CD4-positive, alpha-beta memory T cell (primary cell): ENCODE measurements at regions not wholly inside any gene's neighbourhood (a gene's known extent, or its start where the extent isn't known, plus 50 kb on each side); places are given as distances from the start of the nearest gene placed in this dataset.

ENCODE experiments used
- CTCF ChIA-PET: fragments of 350-600 bp; sonication (Branson Sonifier 250); formaldehyde crosslinking; loops from one replicate; lab custom pipeline; 2021; ENCODE audit warnings: inconsistent platforms; ENCODE audit not compliant: partially characterized antibody; lab: Charles Lee
- POLR2A ChIA-PET: fragments of 350-600 bp; sonication (Branson Sonifier 250); formaldehyde crosslinking; loops from one replicate; lab custom pipeline; 2021; ENCODE audit not compliant: partially characterized antibody; lab: Charles Lee
- DNase-seq, 5 donors: peaks; one replicate each; pipeline versions ENCODE4 v3.0.0 to v3.0.0-alpha.2; 2020 to 2022; ENCODE audit warnings: mixed read lengths in 1 of 5
- H3K27ac ChIP-seq: one replicate; pipeline ENCODE4 v1.7.0; 2013; ENCODE audit warnings: low read depth, low read length
- H3K27me3 ChIP-seq: 2 replicates; pipeline ENCODE4 v1.7.0; 2013; ENCODE audit warnings: mild to moderate bottlenecking, low read length, moderate library complexity; ENCODE audit not compliant: insufficient read depth
- H3K36me3 ChIP-seq: 2 replicates; pipeline ENCODE4 v1.7.0; 2013; ENCODE audit warnings: mild to moderate bottlenecking, low read length, moderate library complexity; ENCODE audit not compliant: insufficient read depth
- H3K4me1 ChIP-seq: 2 replicates; pipeline ENCODE4 v1.7.0; 2013; ENCODE audit warnings: mild to moderate bottlenecking, low read length, moderate library complexity; ENCODE audit not compliant: insufficient read depth
- H3K4me3 ChIP-seq, 2 donors: one replicate each; pipeline ENCODE4 v1.7.0; 2013; ENCODE audit warnings: low read length in 2 of 2, mild to moderate bottlenecking in 1 of 2
- H3K9me3 ChIP-seq, 2 donors: one replicate each; pipeline ENCODE4 v1.7.0; 2013; ENCODE audit warnings: low read length in 2 of 2, control low read depth in 1 of 2; ENCODE audit not compliant: control insufficient read depth in 1 of 2
- H3K27ac Mint-ChIP-seq, 7 donors: one replicate each; pipeline ENCODE4 v1.8.0; 2020 to 2021; ENCODE audit warnings: mixed read lengths in 7 of 7, mild to moderate bottlenecking in 6 of 7, inconsistent platforms in 3 of 7, moderate library complexity in 3 of 7
- H3K27me3 Mint-ChIP-seq, 2 donors: one replicate each; pipeline ENCODE4 v1.8.0; 2020 to 2021; ENCODE audit warnings: mixed read lengths in 2 of 2
- H3K36me3 Mint-ChIP-seq, 2 donors: one replicate each; pipeline ENCODE4 v1.8.0; 2020 to 2021; ENCODE audit warnings: mixed read lengths in 2 of 2, inconsistent platforms in 1 of 2, mild to moderate bottlenecking in 1 of 2
- H3K4me1 Mint-ChIP-seq, 4 donors: one replicate each; pipeline ENCODE4 v1.8.0; 2020 to 2021; ENCODE audit warnings: mixed read lengths in 4 of 4, mild to moderate bottlenecking in 1 of 4
- H3K4me3 Mint-ChIP-seq, 8 donors: one replicate each; pipeline ENCODE4 v1.8.0; 2020 to 2021; ENCODE audit warnings: mixed read lengths in 8 of 8, mild to moderate bottlenecking in 7 of 8, moderate library complexity in 6 of 8, inconsistent platforms in 3 of 8
- H3K9me3 Mint-ChIP-seq, 8 donors: one replicate each; pipeline ENCODE4 v1.8.0; 2020 to 2021; ENCODE audit warnings: mixed read lengths in 8 of 8, mild to moderate bottlenecking in 5 of 8, inconsistent platforms in 3 of 8, moderate library complexity in 1 of 8
- intact Hi-C: fragments of 100-400 bp; cut with micrococcal nuclease; formaldehyde crosslinking; loops from one replicate; pipeline ENCODE4 v1.15.1; 2023

- Mint-ChIP-seq H3K4me3 (no peak overlapping the region), H3K9me3 (peaks cover 0 to 7% (median 0%) of the 10 kb centered on the region in 8 donors), H3K4me1 (no peaks in the 10 kb centered on the region), H3K27ac (no peak overlapping the region), H3K36me3 (no peaks in the 10 kb centered on the region), H3K27me3 (peaks cover 0 to 3% of the 10 kb centered on the region in 2 donors)
- ChIA-PET CTCF (no interaction called here), POLR2A (no interaction called here)
- intact Hi-C loops: no loop called here
- Histone ChIP-seq H3K27me3 (no peaks in the 10 kb centered on the region), H3K27ac (no peak overlapping the region), H3K4me1 (no peaks in the 10 kb centered on the region), H3K9me3 (no peaks in the 10 kb centered on the region), H3K36me3 (no peaks in the 10 kb centered on the region), H3K4me3 (no peak overlapping the region)
- no peak for DNase-seq
Measured at GRCh38 chr11:27773884-27774283, 73.6 kb upstream of the BDNF start.

- Mint-ChIP-seq H3K27me3 (peaks cover 2 to 3% of the 10 kb centered on the region in 2 donors), H3K9me3 (peaks cover 0 to 4% (median 0%) of the 10 kb centered on the region in 8 donors), H3K36me3 (no peaks in the 10 kb centered on the region), H3K4me3 (no peak overlapping the region), H3K4me1 (no peaks in the 10 kb centered on the region), H3K27ac (no peak overlapping the region)
- CTCF ChIA-PET: no interaction called here
- H3K36me3 ChIP-seq: no peaks in the 10 kb centered on the region
- no peak overlapping the region for H3K4me3 ChIP-seq
- DNase-seq: no peak
- POLR2A ChIA-PET: no interaction called here
- no peaks in the 10 kb centered on the region for H3K4me1 ChIP-seq
- H3K27ac ChIP-seq: no peak overlapping the region
- intact Hi-C loops: no loop called here
- no peaks in the 10 kb centered on the region for H3K27me3 ChIP-seq
- no peaks in the 10 kb centered on the region for H3K9me3 ChIP-seq
Measured at GRCh38 chr11:27771516-27771915, 71.3 kb upstream of the BDNF start.

- Histone ChIP-seq H3K4me3 (no peak overlapping the region), H3K27ac (no peak overlapping the region), H3K27me3 (no peaks in the 10 kb centered on the region), H3K36me3 (no peaks in the 10 kb centered on the region), H3K9me3 (no peaks in the 10 kb centered on the region), H3K4me1 (no peaks in the 10 kb centered on the region)
- POLR2A ChIA-PET: no interaction called here
- H3K4me3 Mint-ChIP-seq: no peak overlapping the region
- CTCF ChIA-PET: no interaction called here
- H3K4me1 Mint-ChIP-seq: no peaks in the 10 kb centered on the region
- H3K9me3 Mint-ChIP-seq: peaks cover 0 to 4% (median 0%) of the 10 kb centered on the region in 8 donors
- no peak overlapping the region for H3K27ac Mint-ChIP-seq
- no peaks in the 10 kb centered on the region for H3K36me3 Mint-ChIP-seq
- intact Hi-C loops: no loop called here
- no peak for DNase-seq
- peaks cover 2 to 3% of the 10 kb centered on the region in 2 donors for H3K27me3 Mint-ChIP-seq
Measured at GRCh38 chr11:27770576-27770975, 70.3 kb upstream of the BDNF start.

GRCh38 chr11:27763736-27764135 lies 63.5 kb upstream of the BDNF start:
- no peaks in the 10 kb centered on the region for H3K9me3 ChIP-seq
- intact Hi-C loops: no loop called here
- H3K9me3 Mint-ChIP-seq: peaks cover 0 to 3% (median 0%) of the 10 kb centered on the region in 8 donors
- no peaks in the 10 kb centered on the region for H3K36me3 Mint-ChIP-seq
- DNase-seq: no peak
- CTCF ChIA-PET: no interaction called here
- H3K27me3 Mint-ChIP-seq: peaks cover 0 to 2% of the 10 kb centered on the region in 2 donors
- no peak overlapping the region for H3K27ac ChIP-seq
- no peaks in the 10 kb centered on the region for H3K27me3 ChIP-seq
- POLR2A ChIA-PET: no interaction called here
- no peak overlapping the region for H3K27ac Mint-ChIP-seq
- H3K4me3 Mint-ChIP-seq: no peak overlapping the region
- no peaks in the 10 kb centered on the region for H3K4me1 ChIP-seq
- no peaks in the 10 kb centered on the region for H3K4me1 Mint-ChIP-seq
- no peak overlapping the region for H3K4me3 ChIP-seq
- H3K36me3 ChIP-seq: no peaks in the 10 kb centered on the region

GRCh38 chr11:27761356-27761755 lies 61.1 kb upstream of the BDNF start:
- CTCF ChIA-PET: no interaction called here
- Mint-ChIP-seq H3K27ac (no peak overlapping the region), H3K4me3 (no peak overlapping the region), H3K4me1 (no peaks in the 10 kb centered on the region), H3K27me3 (no peaks in the 10 kb centered on the region), H3K9me3 (peaks cover 0 to 3% (median under 1%) of the 10 kb centered on the region in 8 donors), H3K36me3 (no peaks in the 10 kb centered on the region)
- no peaks in the 10 kb centered on the region for H3K27me3 ChIP-seq
- no peak for DNase-seq
- POLR2A ChIA-PET: no interaction called here
- no peak overlapping the region for H3K4me3 ChIP-seq
- H3K4me1 ChIP-seq: no peaks in the 10 kb centered on the region
- H3K9me3 ChIP-seq: no peaks in the 10 kb centered on the region
- no peak overlapping the region for H3K27ac ChIP-seq
- no peaks in the 10 kb centered on the region for H3K36me3 ChIP-seq
- intact Hi-C loops: no loop called here

- no peaks in the 10 kb centered on the region for H3K4me1 ChIP-seq
- peaks cover 0 to 5% (median 3%) of the 10 kb centered on the region in 8 donors for H3K9me3 Mint-ChIP-seq
- intact Hi-C loops: no loop called here
- H3K9me3 ChIP-seq: no peaks in the 10 kb centered on the region
- no peaks in the 10 kb centered on the region for H3K27me3 ChIP-seq
- no peak overlapping the region for H3K27ac Mint-ChIP-seq
- CTCF ChIA-PET: no interaction called here
- H3K4me1 Mint-ChIP-seq: no peaks in the 10 kb centered on the region
- H3K27ac ChIP-seq: no peak overlapping the region
- no peak overlapping the region for H3K4me3 ChIP-seq
- H3K4me3 Mint-ChIP-seq: no peak overlapping the region
- H3K36me3 ChIP-seq: no peaks in the 10 kb centered on the region
- no peaks in the 10 kb centered on the region for H3K36me3 Mint-ChIP-seq
- H3K27me3 Mint-ChIP-seq: no peaks in the 10 kb centered on the region
- POLR2A ChIA-PET: no interaction called here
- no peak for DNase-seq
Measured at GRCh38 chr11:27757953-27758352, 57.7 kb upstream of the BDNF start.

- H3K36me3 ChIP-seq: no peaks in the 10 kb centered on the region
- H3K27ac Mint-ChIP-seq: no peak overlapping the region
- no peaks in the 10 kb centered on the region for H3K27me3 Mint-ChIP-seq
- peaks cover 0 to 11% (median 3%) of the 10 kb centered on the region in 8 donors for H3K9me3 Mint-ChIP-seq
- intact Hi-C loops: no loop called here
- peak in 1 of 5 donors; percentile 34 for DNase-seq
- H3K36me3 Mint-ChIP-seq: no peaks in the 10 kb centered on the region
- H3K4me3 ChIP-seq: no peak overlapping the region
- no peaks in the 10 kb centered on the region for H3K9me3 ChIP-seq
- H3K27me3 ChIP-seq: no peaks in the 10 kb centered on the region
- no peak overlapping the region for H3K4me3 Mint-ChIP-seq
- ChIA-PET CTCF (no interaction called here), POLR2A (no interaction called here)
- H3K4me1 ChIP-seq: no peaks in the 10 kb centered on the region
- no peaks in the 10 kb centered on the region for H3K4me1 Mint-ChIP-seq
- no peak overlapping the region for H3K27ac ChIP-seq
Measured at GRCh38 chr11:27754035-27755017, 54.1 kb upstream of the BDNF start.
